ENCODE measurements at regions not wholly inside any gene's neighbourhood (a gene's known extent, or its start where the extent isn't known, plus 50 kb on each side); places are given as distances from the start of the nearest gene placed in this dataset.

DNA sequence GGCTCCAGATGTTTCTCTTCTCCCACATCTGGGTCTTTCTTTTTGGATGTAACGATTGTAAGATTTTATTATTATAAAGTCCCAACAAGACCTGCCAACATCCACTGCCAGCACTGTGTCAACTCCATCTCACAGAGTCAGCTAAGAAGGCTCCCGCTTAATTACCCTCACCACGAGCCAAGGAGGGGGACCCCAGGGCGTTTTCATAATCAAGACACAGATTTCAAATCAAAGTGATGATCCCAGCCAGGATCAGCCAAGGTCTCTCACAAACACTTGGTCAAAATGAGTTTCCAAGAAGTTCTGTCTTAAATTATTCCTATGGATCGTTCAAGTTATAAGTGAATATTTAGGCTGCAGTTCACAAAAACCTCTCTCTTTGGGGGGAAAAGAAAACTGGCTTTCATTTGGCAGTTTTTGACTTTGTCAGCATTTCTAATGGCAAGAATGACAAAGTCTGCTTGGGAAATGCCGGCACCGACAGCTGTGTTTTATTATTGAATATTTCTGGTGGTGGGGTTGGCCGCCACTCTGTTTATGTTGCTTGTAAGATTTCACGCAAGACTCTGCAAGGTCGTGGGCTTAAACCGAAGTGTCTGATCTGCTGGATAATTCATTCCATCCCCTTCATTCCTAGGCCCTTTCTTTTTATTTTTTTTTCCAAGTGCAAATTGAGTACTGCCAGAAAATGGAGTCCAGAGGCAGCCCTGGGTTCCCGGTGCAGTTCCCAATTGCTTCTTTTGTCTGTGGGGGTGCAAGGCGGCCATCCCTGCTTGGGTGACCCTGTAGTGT is 170.2 kb upstream of the PMEPA1 start:
- H3K4me3 ChIP-seq = no peak overlapping the region
- H3K9me3 ChIP-seq = no peaks in the 10 kb centered on the region
- no peaks in the 10 kb centered on the region for H3K4me1 ChIP-seq
- H3K36me3 ChIP-seq (replicated peaks) = no peaks in the 10 kb centered on the region
- no peaks in the 10 kb centered on the region; the same call in 1 of the 2 replicates for H3K27me3 ChIP-seq (ENCODE audit: low read depth)
- DNase-seq (ENCODE audit: low spot score in 2 of 2) = no peak
- in situ Hi-C loops (cut with MboI; ENCODE audit: low sequenced_read_pairs) = no loop called here

DNA sequence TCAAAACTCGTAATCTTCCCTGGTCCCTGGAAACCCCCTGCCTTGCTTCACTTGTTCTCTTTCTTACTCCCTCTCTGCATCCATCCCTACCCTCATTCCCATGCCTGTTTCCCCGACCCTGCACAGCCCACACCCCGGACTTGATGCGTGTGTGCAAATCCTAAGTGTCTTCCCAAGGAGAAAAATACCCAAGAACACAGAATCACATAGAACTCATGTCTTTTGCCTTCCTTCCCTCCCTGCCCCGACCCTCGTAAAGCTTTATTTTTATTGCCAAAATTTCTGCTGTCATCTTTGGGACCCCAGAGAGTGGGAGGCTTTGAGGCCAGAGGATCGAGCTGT is 169.6 kb upstream of the PMEPA1 start:
- no peaks in the 10 kb centered on the region for H3K36me3 ChIP-seq (replicated peaks)
- no peak for DNase-seq (ENCODE audit: low spot score in 2 of 2)
- no peaks in the 10 kb centered on the region; the same call in 1 of the 2 replicates for H3K27me3 ChIP-seq (ENCODE audit: low read depth)
- no peaks in the 10 kb centered on the region for H3K9me3 ChIP-seq
- no peaks in the 10 kb centered on the region for H3K4me1 ChIP-seq
- in situ Hi-C loops (cut with MboI; ENCODE audit: low sequenced_read_pairs) = no loop called here
- H3K4me3 ChIP-seq = no peak overlapping the region

DNA sequence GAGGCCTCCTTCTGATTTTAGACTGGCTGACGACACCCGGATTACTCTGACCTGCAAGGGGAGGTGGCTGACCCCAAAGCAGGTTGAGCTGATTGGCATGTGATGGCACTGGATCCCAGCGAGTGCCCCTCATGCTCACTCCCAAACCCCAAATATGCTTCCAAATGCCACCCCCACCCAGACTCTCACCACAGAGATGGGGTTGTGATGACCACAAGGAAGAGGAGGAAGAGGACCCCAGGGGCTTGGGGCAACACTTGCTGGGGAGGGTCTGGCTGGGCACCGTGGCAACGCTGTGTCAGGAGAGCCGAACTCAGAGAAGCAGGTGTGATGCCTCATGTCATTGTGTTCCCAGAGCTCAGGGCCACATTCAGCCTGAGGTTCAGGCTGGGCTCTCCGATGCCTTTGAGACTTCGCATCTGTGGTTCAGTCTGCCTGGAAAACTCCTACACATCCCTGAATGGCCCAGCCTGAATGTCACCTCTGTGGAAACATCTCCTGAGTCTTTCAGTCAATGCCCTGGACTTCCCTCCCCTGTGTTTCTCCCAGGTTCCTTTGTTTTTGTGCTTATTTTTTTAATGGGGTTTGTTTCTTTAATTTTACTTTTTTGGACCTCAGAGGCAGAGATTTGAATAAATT is 169.1 kb upstream of the PMEPA1 start:
- Histone ChIP-seq H3K27me3 (ENCODE audit: low read depth) (no peaks in the 10 kb centered on the region; the same call in 1 of the 2 replicates), H3K9me3 (no peaks in the 10 kb centered on the region)
- in situ Hi-C loops (cut with MboI; ENCODE audit: low sequenced_read_pairs) = no loop called here

DNA sequence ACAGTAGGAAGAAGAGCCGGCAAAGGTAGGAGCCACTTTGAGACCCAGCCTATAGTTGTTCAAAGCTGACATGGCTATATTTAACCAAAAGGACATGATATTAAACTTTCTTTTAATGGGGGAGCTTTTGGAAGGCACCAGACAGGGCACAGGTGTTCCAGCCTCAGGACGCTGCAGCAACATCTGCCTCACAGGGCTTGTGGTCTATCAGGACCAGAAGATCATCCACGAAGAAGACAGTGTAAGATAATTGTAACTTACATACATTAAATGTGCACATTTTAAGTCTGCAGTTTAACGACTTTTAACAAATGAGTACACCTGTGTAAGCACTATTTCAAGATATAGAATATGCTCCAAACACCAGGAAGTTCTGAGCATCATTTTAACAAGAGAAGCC is 168.2 kb upstream of the PMEPA1 start:
- no peaks in the 10 kb centered on the region; the same call in 1 of the 2 replicates for H3K27me3 ChIP-seq (ENCODE audit: low read depth)
- no peak overlapping the region for H3K4me3 ChIP-seq
- no peaks in the 10 kb centered on the region for H3K36me3 ChIP-seq (replicated peaks)
- no peak for DNase-seq (ENCODE audit: low spot score in 2 of 2)
- no peaks in the 10 kb centered on the region for H3K4me1 ChIP-seq
- in situ Hi-C loops (cut with MboI; ENCODE audit: low sequenced_read_pairs) = no loop called here
- no peaks in the 10 kb centered on the region for H3K9me3 ChIP-seq

More for the DNA sequence above, 169.1 kb upstream of the PMEPA1 start:
- Histone ChIP-seq H3K4me1 (no peaks in the 10 kb centered on the region), H3K36me3 (replicated peaks) (no peaks in the 10 kb centered on the region), H3K4me3 (no peak overlapping the region)
- no peak for DNase-seq (ENCODE audit: low spot score in 2 of 2)

DNA sequence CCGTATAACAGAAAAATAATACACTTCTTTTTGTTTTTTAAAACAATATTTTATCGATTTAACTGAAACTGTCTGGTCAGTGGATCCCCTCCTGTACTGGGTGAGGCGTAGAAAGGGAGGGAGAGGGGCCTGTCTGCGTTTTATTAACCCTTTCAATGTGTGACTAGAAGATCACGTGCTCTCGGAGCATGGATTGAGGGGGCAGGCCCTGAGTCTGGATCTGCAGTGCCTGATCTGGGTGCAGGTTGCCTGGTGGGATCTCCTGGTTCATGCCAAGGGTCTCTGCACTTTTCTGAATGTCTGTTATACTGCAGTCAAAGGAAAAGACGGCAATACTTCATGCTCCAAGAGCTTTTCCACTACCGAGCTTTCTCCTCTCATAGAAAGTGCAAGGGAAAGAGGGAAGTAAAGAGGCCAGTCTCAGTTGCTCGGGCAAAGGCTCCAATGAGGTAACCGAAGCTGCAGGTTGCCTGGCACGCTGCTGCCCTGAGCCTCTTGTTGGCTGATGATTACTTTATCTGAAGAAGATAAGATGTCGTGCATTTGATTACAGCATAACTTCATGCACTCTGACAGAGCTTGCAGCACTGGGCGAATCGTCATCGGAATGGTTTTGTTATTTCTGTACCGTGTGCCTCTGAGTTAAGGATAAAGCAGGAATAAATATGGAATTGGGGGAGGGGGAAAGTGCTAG is 167.5 kb upstream of the PMEPA1 start:
- H3K4me1 ChIP-seq = no peaks in the 10 kb centered on the region
- no peaks in the 10 kb centered on the region for H3K36me3 ChIP-seq (replicated peaks)
- no peaks in the 10 kb centered on the region; the same call in 1 of the 2 replicates for H3K27me3 ChIP-seq (ENCODE audit: low read depth)
- no peak overlapping the region for H3K4me3 ChIP-seq
- no peaks in the 10 kb centered on the region for H3K9me3 ChIP-seq
- in situ Hi-C loops (cut with MboI; ENCODE audit: low sequenced_read_pairs) = no loop called here
- no peak for DNase-seq (ENCODE audit: low spot score in 2 of 2)

DNA sequence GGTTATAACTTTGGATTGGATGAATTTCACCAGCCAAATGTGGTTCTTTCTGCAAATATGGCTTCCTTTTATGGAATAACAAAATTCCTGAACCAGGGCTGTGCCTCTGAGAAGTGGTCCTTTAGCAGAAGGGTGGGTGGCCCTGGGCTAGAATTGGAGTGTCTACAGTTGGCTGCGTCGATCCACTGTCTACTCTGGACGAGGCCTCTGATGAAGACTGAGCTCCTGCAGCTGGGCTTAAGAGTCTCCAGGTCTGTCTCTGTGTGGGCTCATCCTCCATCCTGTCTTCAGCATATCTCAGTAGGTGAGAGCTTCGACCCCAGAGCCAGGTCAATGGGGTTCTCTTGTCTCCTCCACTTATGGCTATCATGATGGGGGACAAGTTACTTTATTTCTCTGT is 166.3 kb upstream of the PMEPA1 start:
- in situ Hi-C loops (cut with MboI; ENCODE audit: low sequenced_read_pairs) = no loop called here
- Histone ChIP-seq H3K36me3 (replicated peaks) (no peaks in the 10 kb centered on the region), H3K27me3 (ENCODE audit: low read depth) (peaks cover 3% of the 10 kb centered on the region; the same call in 1 of the 2 replicates), H3K4me1 (no peaks in the 10 kb centered on the region), H3K9me3 (no peaks in the 10 kb centered on the region), H3K4me3 (no peak overlapping the region)
- no peak for DNase-seq (ENCODE audit: low spot score in 2 of 2)

DNA sequence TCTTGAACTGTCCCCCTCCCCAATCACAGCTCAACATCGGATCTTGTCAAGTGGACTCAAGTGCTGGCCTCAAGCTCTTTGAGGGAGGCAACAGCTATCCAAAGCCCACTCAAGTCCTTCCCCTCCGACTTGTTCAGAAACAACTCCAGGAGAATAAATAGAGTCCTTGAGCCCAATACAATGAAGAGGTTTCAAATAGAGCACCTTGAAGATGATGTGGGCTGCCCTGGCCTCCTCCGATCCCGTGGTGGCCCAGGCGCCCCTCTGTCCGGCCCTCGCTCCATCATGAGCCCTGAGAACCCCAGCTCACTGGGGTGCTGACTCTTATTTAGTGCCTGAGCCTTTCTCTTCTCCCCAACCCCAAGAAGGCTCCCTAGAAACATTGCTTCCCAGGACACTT is 164.3 kb upstream of the PMEPA1 start:
- in situ Hi-C loops (cut with MboI; ENCODE audit: low sequenced_read_pairs) = no loop called here
- H3K4me1 ChIP-seq = no peaks in the 10 kb centered on the region
- H3K27me3 ChIP-seq (ENCODE audit: low read depth) = 0 out of 2 replicates have a peak, but pooled peaks cover 6% of the 10 kb centered on the region
- no peak overlapping the region for H3K4me3 ChIP-seq
- DNase-seq (ENCODE audit: low spot score in 2 of 2) = no peak
- no peaks in the 10 kb centered on the region for H3K9me3 ChIP-seq
- no peaks in the 10 kb centered on the region for H3K36me3 ChIP-seq (replicated peaks)

DNA sequence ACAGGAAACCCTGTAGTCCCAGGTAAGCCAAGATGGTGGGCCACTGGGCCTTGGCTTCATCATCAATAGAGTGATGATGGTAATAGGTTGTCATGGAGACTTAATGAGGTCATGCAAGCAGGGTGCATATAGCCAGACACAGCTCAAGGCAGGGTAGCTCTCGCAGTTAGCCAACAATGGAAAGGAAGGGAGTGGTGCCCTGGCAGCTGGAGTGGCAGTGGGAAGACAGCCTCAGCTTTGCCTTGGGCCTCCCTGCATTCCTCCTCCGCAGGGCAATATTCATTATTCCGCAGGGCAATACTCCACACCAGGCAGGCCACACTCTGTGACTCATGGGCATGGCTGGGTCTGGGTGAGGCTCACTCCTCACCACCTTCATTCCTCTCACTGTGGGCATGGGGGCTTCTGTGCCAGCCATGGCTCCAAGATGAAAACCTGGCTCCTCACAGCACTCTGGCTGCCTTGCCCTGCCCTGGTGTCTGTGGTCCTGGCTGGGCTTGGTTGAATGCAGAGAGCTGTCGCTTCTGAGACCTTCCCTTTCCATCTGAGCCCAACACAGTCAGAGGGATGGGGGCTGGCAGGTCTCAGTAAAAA is 163.1 kb upstream of the PMEPA1 start:
- Histone ChIP-seq H3K4me1 (no peaks in the 10 kb centered on the region), H3K27me3 (ENCODE audit: low read depth) (0 out of 2 replicates have a peak, but pooled peaks cover 6% of the 10 kb centered on the region), H3K36me3 (replicated peaks) (no peaks in the 10 kb centered on the region), H3K9me3 (no peaks in the 10 kb centered on the region), H3K4me3 (no peak overlapping the region)
- in situ Hi-C loops (cut with MboI; ENCODE audit: low sequenced_read_pairs) = no loop called here
- DNase-seq (ENCODE audit: low spot score in 2 of 2) = no peak

DNA sequence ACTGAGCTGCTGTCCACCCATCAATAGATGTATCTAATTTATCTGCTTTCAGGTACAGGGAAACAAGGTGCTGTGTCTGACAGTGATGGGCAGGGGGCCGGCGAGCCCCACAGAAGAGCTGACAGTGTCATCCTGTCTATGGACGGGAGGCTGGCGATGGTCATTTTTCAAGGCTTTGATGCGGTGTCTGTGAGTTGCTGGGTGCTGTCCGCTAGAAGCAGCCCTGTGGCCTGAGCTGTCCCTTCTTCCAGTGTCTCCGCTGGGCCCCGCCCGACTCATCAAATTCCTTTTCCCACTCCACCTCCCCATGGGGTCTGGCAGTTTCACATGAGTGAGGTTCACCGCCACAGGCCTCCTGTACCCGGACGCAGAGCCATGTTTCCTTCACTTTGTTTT is 161.4 kb upstream of the PMEPA1 start:
- no peak for DNase-seq (ENCODE audit: low spot score in 2 of 2)
- Histone ChIP-seq H3K36me3 (replicated peaks) (no peaks in the 10 kb centered on the region), H3K27me3 (ENCODE audit: low read depth) (0 out of 2 replicates have a peak, but pooled peaks cover 6% of the 10 kb centered on the region), H3K4me3 (no peak overlapping the region), H3K9me3 (no peaks in the 10 kb centered on the region), H3K4me1 (no peaks in the 10 kb centered on the region)
- in situ Hi-C loops (cut with MboI; ENCODE audit: low sequenced_read_pairs) = no loop called here

DNA sequence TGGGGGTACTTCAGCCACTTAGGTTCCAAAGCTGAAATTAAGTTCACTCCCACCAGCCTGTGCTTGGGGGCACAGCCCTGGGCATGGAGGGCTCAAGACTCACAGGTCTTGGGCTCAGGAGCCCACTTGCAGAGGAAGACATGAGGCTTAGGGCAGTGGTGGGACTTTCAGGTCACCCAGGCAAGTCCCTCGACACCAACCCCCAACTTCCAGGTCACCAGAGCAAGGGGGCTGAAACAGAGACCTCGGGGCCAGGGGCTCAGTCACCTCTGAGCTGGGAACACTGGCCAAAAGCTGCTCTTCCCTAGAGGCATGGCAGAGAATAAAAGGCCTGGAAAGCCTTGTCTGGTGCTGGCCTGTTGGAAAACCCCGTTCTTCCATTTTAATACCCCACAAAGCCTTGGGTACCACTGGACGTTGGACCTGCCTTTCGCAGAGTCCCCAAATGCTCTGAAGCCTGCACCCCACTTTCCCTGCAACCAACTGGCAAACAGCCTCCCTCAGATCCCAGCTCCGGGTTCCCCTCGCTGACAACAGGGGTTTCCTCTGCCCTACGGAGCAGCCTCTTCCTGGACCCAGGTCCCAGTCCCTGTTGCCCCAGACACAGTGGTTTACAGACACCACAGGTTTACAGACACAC is 160.9 kb upstream of the PMEPA1 start:
- H3K27me3 ChIP-seq (ENCODE audit: low read depth) = 0 out of 2 replicates have a peak, but pooled peaks cover 8% of the 10 kb centered on the region
- H3K4me1 ChIP-seq = no peaks in the 10 kb centered on the region
- DNase-seq (ENCODE audit: low spot score in 2 of 2) = no peak
- no peaks in the 10 kb centered on the region for H3K36me3 ChIP-seq (replicated peaks)
- no peak overlapping the region for H3K4me3 ChIP-seq
- no peaks in the 10 kb centered on the region for H3K9me3 ChIP-seq
- in situ Hi-C loops (cut with MboI; ENCODE audit: low sequenced_read_pairs) = no loop called here

DNA sequence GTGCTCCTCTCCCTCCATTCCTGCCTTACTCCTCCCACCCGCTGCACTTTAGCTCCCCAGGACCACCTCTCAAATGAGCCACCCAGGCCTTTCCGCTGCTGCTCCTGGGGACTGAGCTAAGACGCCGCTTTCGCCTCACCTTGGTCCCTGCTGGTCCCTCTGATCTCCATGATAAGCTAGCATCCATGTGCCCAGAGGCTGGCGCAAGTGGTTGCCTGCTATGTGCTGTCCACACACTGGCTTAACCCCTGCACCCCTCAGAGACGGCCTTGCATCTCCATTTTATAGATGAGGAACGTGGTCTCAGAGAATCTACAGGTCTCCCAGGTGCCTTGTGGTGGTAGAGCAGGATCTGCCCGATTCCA is 160.1 kb upstream of the PMEPA1 start:
- in situ Hi-C loops (cut with MboI; ENCODE audit: low sequenced_read_pairs) = no loop called here
- Histone ChIP-seq H3K27me3 (ENCODE audit: low read depth) (0 out of 2 replicates have a peak, but pooled peaks cover 8% of the 10 kb centered on the region), H3K4me1 (no peaks in the 10 kb centered on the region), H3K4me3 (no peak overlapping the region), H3K9me3 (no peaks in the 10 kb centered on the region), H3K36me3 (replicated peaks) (no peaks in the 10 kb centered on the region)
- no peak for DNase-seq (ENCODE audit: low spot score in 2 of 2)

DNA sequence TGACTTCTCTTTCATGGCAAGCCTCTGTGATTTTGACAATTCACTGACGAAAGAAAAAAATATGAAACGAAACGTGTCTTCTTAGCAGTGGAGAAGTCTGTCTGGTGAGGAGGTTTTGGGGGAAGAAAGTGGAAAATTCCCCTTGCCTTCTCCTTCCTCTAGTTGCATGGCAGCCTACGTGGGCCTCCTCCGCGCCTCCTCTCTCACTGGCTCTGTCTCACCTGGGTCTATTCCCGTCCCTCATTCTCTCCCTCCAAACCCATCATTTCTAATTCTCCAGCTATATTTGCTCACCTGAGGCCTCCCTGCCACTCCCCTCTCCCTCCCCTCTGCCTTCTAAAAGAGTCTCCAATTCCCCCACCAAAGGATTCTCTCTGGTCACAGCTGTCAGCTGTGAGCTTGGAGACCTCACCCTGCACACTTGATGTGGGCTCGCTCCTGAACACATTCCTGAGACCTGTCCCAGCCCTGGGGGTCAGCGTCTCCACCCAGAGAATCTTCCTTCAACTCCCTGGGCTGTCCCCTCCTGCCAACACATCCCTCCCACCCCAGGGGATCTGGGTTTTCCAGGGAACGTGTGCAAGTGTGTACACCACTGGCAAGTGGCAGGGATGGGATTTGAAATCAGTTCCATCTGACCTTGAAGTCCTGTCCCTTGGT is 159.6 kb upstream of the PMEPA1 start:
- DNase-seq (ENCODE audit: low spot score in 2 of 2) = no peak
- Histone ChIP-seq H3K36me3 (replicated peaks) (no peaks in the 10 kb centered on the region), H3K4me1 (no peaks in the 10 kb centered on the region), H3K27me3 (ENCODE audit: low read depth) (0 out of 2 replicates have a peak, but pooled peaks cover 8% of the 10 kb centered on the region), H3K4me3 (no peak overlapping the region), H3K9me3 (no peaks in the 10 kb centered on the region)
- in situ Hi-C loops (cut with MboI; ENCODE audit: low sequenced_read_pairs) = no loop called here

DNA sequence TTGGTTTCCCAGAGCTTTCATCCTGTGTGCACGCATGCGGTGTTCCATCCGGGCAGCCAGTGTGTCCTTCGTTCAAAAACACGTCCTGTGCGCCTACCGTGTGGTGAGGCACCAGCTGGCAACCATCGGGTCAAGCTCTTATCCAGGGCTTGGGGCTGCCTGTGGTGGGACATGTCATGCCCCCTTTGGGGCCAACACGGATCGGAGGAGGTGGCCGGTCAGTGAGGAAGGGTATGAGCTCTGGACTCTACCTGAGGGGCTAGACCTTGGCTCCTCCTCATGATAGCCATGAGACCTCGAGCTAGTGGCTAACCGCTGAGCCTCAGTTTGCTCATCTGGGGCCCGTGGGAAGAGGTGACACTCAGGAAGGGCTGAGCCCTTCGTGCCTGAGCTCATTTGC is 158.5 kb upstream of the PMEPA1 start:
- Histone ChIP-seq H3K9me3 (no peaks in the 10 kb centered on the region), H3K36me3 (replicated peaks) (no peaks in the 10 kb centered on the region), H3K4me1 (no peaks in the 10 kb centered on the region), H3K4me3 (no peak overlapping the region), H3K27me3 (ENCODE audit: low read depth) (0 out of 2 replicates have a peak, but pooled peaks cover 8% of the 10 kb centered on the region)
- in situ Hi-C loops (cut with MboI; ENCODE audit: low sequenced_read_pairs) = no loop called here
- DNase-seq (ENCODE audit: low spot score in 2 of 2) = no peak
